Ishikawa (cell line): ENCODE measurements at regions not wholly inside any gene's neighbourhood (a gene's known extent, or its start where the extent isn't known, plus 50 kb on each side); places are given as distances from the start of the nearest gene placed in this dataset.

Experiments used
- CEBPB ChIP-seq: IDR thresholded peaks from 2 replicates; pipeline ENCODE4 v1.6.1; 2012
- CREB1 ChIP-seq: IDR thresholded peaks from 2 replicates; pipeline ENCODE4 v1.6.1; 2012; ENCODE audit warnings: low read depth
- EGR1 ChIP-seq: IDR thresholded peaks from 2 replicates; pipeline ENCODE4 v1.6.1; 2012
- EP300 ChIP-seq: IDR thresholded peaks from 2 replicates; pipeline ENCODE4 v1.6.1; 2012; ENCODE audit warnings: borderline replicate concordance
- FOXM1 ChIP-seq: IDR thresholded peaks from 2 replicates; pipeline ENCODE4 v1.6.1; 2012; ENCODE audit warnings: low read depth, borderline replicate concordance
- NFIC ChIP-seq: IDR thresholded peaks from 2 replicates; pipeline ENCODE4 v1.6.1; 2012
- RAD21 ChIP-seq: IDR thresholded peaks from 2 replicates; pipeline ENCODE4 v1.6.1; 2012; ENCODE audit warnings: low read depth
- TAF1 ChIP-seq: IDR thresholded peaks from 2 replicates; pipeline ENCODE4 v1.6.1; 2012; ENCODE audit warnings: low read depth, mild to moderate bottlenecking
- TCF12 ChIP-seq: IDR thresholded peaks from 2 replicates; pipeline ENCODE4 v1.6.1; 2012; ENCODE audit warnings: low read depth
- TEAD4 ChIP-seq: IDR thresholded peaks from 2 replicates; pipeline ENCODE4 v1.6.1; 2012
- YY1 ChIP-seq: IDR thresholded peaks from 2 replicates; pipeline ENCODE4 v1.6.1; 2012; ENCODE audit warnings: low read depth
- ZBTB7A ChIP-seq: IDR thresholded peaks from 2 replicates; pipeline ENCODE4 v1.6.1; 2012; ENCODE audit warnings: low read depth
- TF ChIP-seq, protein P1 (sequence below): IDR thresholded peaks from 2 replicates; pipeline ENCODE4 v1.6.1; 2012; ENCODE audit warnings: low read depth, mild to moderate bottlenecking
- TF ChIP-seq, protein P2 (sequence below): IDR thresholded peaks from 2 replicates; pipeline ENCODE4 v1.6.1; 2012
- TF ChIP-seq, protein P3 (sequence below): IDR thresholded peaks from 2 replicates; pipeline ENCODE4 v1.6.1; 2012

DNA sequence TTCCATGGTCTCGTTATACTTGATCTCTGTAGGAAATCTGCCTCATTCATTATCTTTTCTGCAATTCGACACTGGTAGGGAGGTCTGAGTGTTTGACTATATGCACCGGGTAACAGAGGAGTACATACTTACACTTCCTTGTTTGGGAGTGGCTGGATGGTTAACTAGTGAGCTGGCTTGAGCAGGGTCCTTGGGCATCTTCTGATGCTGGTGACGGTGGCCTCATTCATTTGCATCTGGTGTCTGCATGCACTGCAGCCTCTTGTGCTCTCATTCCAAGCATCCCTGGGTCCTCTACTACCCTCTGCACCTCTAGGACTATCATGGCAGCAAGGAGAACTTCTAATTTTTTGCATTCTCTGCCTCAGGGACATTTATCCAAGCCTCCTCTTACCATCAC is 100.0 kb upstream of the TCF4 start:
- TF ChIP-seq NFIC, result no peak
- TF ChIP-seq YY1, result no peak
- TF ChIP-seq, protein P1, sequence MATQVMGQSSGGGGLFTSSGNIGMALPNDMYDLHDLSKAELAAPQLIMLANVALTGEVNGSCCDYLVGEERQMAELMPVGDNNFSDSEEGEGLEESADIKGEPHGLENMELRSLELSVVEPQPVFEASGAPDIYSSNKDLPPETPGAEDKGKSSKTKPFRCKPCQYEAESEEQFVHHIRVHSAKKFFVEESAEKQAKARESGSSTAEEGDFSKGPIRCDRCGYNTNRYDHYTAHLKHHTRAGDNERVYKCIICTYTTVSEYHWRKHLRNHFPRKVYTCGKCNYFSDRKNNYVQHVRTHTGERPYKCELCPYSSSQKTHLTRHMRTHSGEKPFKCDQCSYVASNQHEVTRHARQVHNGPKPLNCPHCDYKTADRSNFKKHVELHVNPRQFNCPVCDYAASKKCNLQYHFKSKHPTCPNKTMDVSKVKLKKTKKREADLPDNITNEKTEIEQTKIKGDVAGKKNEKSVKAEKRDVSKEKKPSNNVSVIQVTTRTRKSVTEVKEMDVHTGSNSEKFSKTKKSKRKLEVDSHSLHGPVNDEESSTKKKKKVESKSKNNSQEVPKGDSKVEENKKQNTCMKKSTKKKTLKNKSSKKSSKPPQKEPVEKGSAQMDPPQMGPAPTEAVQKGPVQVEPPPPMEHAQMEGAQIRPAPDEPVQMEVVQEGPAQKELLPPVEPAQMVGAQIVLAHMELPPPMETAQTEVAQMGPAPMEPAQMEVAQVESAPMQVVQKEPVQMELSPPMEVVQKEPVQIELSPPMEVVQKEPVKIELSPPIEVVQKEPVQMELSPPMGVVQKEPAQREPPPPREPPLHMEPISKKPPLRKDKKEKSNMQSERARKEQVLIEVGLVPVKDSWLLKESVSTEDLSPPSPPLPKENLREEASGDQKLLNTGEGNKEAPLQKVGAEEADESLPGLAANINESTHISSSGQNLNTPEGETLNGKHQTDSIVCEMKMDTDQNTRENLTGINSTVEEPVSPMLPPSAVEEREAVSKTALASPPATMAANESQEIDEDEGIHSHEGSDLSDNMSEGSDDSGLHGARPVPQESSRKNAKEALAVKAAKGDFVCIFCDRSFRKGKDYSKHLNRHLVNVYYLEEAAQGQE, result no peak
- TF ChIP-seq, protein P2, sequence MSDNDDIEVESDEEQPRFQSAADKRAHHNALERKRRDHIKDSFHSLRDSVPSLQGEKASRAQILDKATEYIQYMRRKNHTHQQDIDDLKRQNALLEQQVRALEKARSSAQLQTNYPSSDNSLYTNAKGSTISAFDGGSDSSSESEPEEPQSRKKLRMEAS, result no peak
- no peak for TF ChIP-seq TCF12
- TF ChIP-seq TEAD4, result no peak
- TF ChIP-seq, protein P3, sequence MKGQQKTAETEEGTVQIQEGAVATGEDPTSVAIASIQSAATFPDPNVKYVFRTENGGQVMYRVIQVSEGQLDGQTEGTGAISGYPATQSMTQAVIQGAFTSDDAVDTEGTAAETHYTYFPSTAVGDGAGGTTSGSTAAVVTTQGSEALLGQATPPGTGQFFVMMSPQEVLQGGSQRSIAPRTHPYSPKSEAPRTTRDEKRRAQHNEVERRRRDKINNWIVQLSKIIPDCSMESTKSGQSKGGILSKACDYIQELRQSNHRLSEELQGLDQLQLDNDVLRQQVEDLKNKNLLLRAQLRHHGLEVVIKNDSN, result no peak
- TF ChIP-seq EP300, result no peak
- no peak for TF ChIP-seq RAD21
- TF ChIP-seq TAF1, result no peak
- no peak for TF ChIP-seq CREB1
- TF ChIP-seq FOXM1, result no peak
- TF ChIP-seq EGR1, result no peak
- TF ChIP-seq ZBTB7A, result no peak
- no peak for TF ChIP-seq CEBPB

DNA sequence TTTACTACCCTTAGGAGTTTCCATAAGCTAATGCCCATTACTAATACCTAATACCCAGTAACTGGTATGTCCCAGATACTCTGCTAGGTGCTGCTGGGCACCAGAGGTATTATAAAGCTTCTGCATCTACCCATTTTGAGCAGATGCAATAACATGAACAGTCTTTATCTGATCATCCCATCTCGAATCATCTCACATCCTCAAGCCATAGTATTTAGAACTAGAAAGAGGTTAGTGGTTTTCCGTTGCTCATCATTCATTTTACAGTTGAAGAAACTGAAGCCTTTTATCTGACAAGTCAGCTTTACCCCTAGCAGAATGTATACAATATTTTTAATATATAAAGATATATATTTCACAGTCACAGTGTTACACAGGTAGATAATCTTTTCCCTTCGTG is 99.1 kb upstream of the TCF4 start:
- TF ChIP-seq, protein P1, result no peak
- TF ChIP-seq, protein P3, result no peak
- TF ChIP-seq RAD21, result no peak
- TF ChIP-seq TCF12, result no peak
- TF ChIP-seq FOXM1, result no peak
- no peak for TF ChIP-seq EGR1
- no peak for TF ChIP-seq EP300
- no peak for TF ChIP-seq CEBPB
- TF ChIP-seq CREB1, result no peak
- no peak for TF ChIP-seq ZBTB7A
- no peak for TF ChIP-seq TAF1
- TF ChIP-seq NFIC, result no peak
- TF ChIP-seq, protein P2, result no peak
- no peak for TF ChIP-seq TEAD4
- TF ChIP-seq YY1, result no peak

GRCh38 chr18:55685638-55686037 is 97.6 kb upstream of the TCF4 start:
- no peak for TF ChIP-seq EGR1

GRCh38 chr18:55672574-55673361 is 84.8 kb upstream of the TCF4 start:
- TF ChIP-seq, protein P2, result no peak
- no peak for TF ChIP-seq EGR1
- no peak for TF ChIP-seq RAD21
- TF ChIP-seq TEAD4, result no peak

DNA sequence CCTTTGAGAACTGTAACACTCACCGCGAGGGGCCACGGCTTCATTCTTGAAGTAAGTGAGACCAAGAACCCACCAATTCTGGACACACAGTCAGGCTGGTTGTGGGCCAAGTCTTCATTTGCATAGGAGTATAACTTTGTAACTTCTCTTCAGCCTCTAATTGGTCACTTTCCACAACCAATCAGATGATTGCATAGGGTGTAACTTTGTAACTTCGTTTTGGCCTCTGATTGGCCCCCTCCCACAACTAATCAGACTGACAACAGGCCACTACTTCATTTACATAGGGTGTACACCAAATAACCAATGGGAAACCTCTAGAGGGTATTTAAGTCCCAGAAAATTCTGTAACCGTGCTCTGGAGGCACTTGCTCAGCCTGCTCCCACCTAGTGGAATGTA is 77.5 kb upstream of the TCF4 start:
- TF ChIP-seq EGR1 (no peak), TEAD4 (no peak), TCF12 (no peak), CEBPB (no peak), RAD21 (no peak), ZBTB7A (no peak), TAF1 (no peak), CREB1 (no peak), FOXM1 (no peak), NFIC (no peak), YY1 (no peak), EP300 (no peak)
- TF ChIP-seq, protein P3, result no peak
- TF ChIP-seq, protein P2, result no peak
- TF ChIP-seq, protein P1, result no peak
